HEK293T (cell line): ENCODE measurements at regions not wholly inside any gene's neighbourhood (a gene's known extent, or its start where the extent isn't known, plus 50 kb on each side); places are given as distances from the start of the nearest gene placed in this dataset.
A peak's percentile ranks its signal among the peaks of the same experiment; 100 is the strongest.

Experiments
- CTCF ChIA-PET: fragments of 350-600 bp; formaldehyde crosslinking; extraction: SDS; loops from one replicate; lab custom pipeline; 2021; ENCODE audit warnings: antibody characterized with exemption, inconsistent platforms; lab: Yijun Ruan, JAX
- POLR2A ChIA-PET: fragments of 350-600 bp; formaldehyde crosslinking; extraction: SDS; loops from one replicate; lab custom pipeline; 2020; ENCODE audit warnings: antibody characterized with exemption, inconsistent platforms; lab: Yijun Ruan, JAX
- DNase-seq: peaks from one replicate; pipeline ENCODE4 v3.0.0; 2012; ENCODE audit warnings: mixed read lengths; ENCODE audit errors: extremely low spot score
- ARNT ChIP-seq: fragments of 450-650 bp; IDR thresholded peaks from 2 replicates; pipeline ENCODE4 v1.6.1; 2017; ENCODE audit warnings: mild to moderate bottlenecking
- BHLHE40 ChIP-seq: fragments of 450-650 bp; IDR thresholded peaks from 2 replicates; pipeline ENCODE4 v1.6.1; 2016; ENCODE audit warnings: mild to moderate bottlenecking, moderate library complexity, borderline replicate concordance
- CTBP1 ChIP-seq: fragments of 450-650 bp; IDR thresholded peaks from 2 replicates; pipeline ENCODE4 v1.6.1; 2016; ENCODE audit warnings: borderline replicate concordance
- ELF4 ChIP-seq: fragments of 450-650 bp; IDR thresholded peaks from 2 replicates; pipeline ENCODE4 v1.6.1; 2017; ENCODE audit warnings: antibody characterized with exemption
- FOXA1 ChIP-seq: fragments of 450-650 bp; IDR thresholded peaks from 2 replicates; pipeline ENCODE4 v1.6.1; 2016; ENCODE audit warnings: mild to moderate bottlenecking
- FOXK2 ChIP-seq: fragments of 450-650 bp; IDR thresholded peaks from 2 replicates; pipeline ENCODE4 v1.6.1; 2016; ENCODE audit warnings: mild to moderate bottlenecking
- FOXM1 ChIP-seq: fragments of 450-650 bp; IDR thresholded peaks from 2 replicates; pipeline ENCODE4 v1.6.1; 2017; ENCODE audit warnings: mild to moderate bottlenecking, borderline replicate concordance
- HDGF ChIP-seq: fragments of 450-650 bp; IDR thresholded peaks from 2 replicates; pipeline ENCODE4 v1.6.1; 2017; ENCODE audit warnings: antibody characterized with exemption, borderline replicate concordance
- L3MBTL2 ChIP-seq: fragments of 450-650 bp; conservative IDR thresholded peaks from 2 replicates; pipeline ENCODE4 v1.6.1; 2016; ENCODE audit warnings: mild to moderate bottlenecking
- LEF1 ChIP-seq: fragments of 450-650 bp; IDR thresholded peaks from 2 replicates; pipeline ENCODE4 v1.6.1; 2017; ENCODE audit warnings: mild to moderate bottlenecking, borderline replicate concordance
- NFRKB ChIP-seq: fragments of 450-650 bp; IDR thresholded peaks from 2 replicates; pipeline ENCODE4 v1.6.1; 2016; ENCODE audit warnings: mild to moderate bottlenecking, moderate library complexity
- PKNOX1 ChIP-seq: fragments of 450-650 bp; IDR thresholded peaks from 2 replicates; pipeline ENCODE4 v1.6.1; 2016
- SP1 ChIP-seq: fragments of 450-650 bp; IDR thresholded peaks from 2 replicates; pipeline ENCODE4 v1.6.1; 2017
- SUZ12 ChIP-seq: fragments of 450-650 bp; IDR thresholded peaks from 2 replicates; pipeline ENCODE4 v1.6.1; 2016; ENCODE audit warnings: mild to moderate bottlenecking
- TARDBP ChIP-seq: fragments of 450-650 bp; IDR thresholded peaks from 2 replicates; pipeline ENCODE4 v1.6.1; 2016
- ZNF384 ChIP-seq: fragments of 450-650 bp; IDR thresholded peaks from 2 replicates; pipeline ENCODE4 v1.6.1; 2016

- CTCF ChIA-PET, result no interaction called here
- POLR2A ChIA-PET, result interaction anchor here (2.0 kb wide), 1 partner anchor 9 kb away, joined by 6 read pairs; no protein-coding TSS in a partner anchor
- no peak for DNase-seq
- TF ChIP-seq FOXM1, result no peak
- no peak for TF ChIP-seq HDGF
- no peak for TF ChIP-seq PKNOX1
- TF ChIP-seq TARDBP, result no peak
- TF ChIP-seq BHLHE40, result no peak
- no peak for TF ChIP-seq NFRKB
- no peak for TF ChIP-seq SUZ12
- TF ChIP-seq L3MBTL2, result no peak
- TF ChIP-seq ELF4, result no peak
- TF ChIP-seq SP1, result no peak
- TF ChIP-seq FOXA1, result no peak
- no peak for TF ChIP-seq FOXK2
- TF ChIP-seq CTBP1, result no peak
- no peak for TF ChIP-seq ARNT
- TF ChIP-seq ZNF384, result no peak
- no peak for TF ChIP-seq LEF1
These were observed 441.9 kb upstream of the NPVF start for GRCh38 chr7:25669961-25670841.

GRCh38 chr7:25671111-25671510 is 442.8 kb upstream of the NPVF start:
- TF ChIP-seq FOXK2 (no peak), SUZ12 (no peak), SP1 (no peak), FOXM1 (no peak), ARNT (no peak), CTBP1 (no peak), FOXA1 (no peak), LEF1 (no peak), ELF4 (no peak), HDGF (no peak), TARDBP (no peak), L3MBTL2 (no peak), ZNF384 (no peak), BHLHE40 (no peak), PKNOX1 (no peak)
- ChIA-PET POLR2A (interaction anchor here (2.0 kb wide), 1 partner anchor 10 kb away, joined by 6 read pairs; no protein-coding TSS in a partner anchor), CTCF (no interaction called here)

GRCh38 chr7:25672496-25672895 is 444.2 kb upstream of the NPVF start:
- ChIA-PET CTCF (no interaction called here), POLR2A (no interaction called here)
- TF ChIP-seq L3MBTL2, result no peak
- no peak for TF ChIP-seq ARNT
- no peak for TF ChIP-seq LEF1
- no peak for TF ChIP-seq FOXM1
- no peak for TF ChIP-seq BHLHE40
- TF ChIP-seq PKNOX1, result no peak
- no peak for TF ChIP-seq ZNF384
- no peak for TF ChIP-seq HDGF
- TF ChIP-seq FOXK2, result no peak
- TF ChIP-seq CTBP1, result no peak
- no peak for TF ChIP-seq TARDBP
- no peak for TF ChIP-seq SUZ12
- TF ChIP-seq FOXA1, result no peak
- TF ChIP-seq SP1, result no peak
- TF ChIP-seq NFRKB, result no peak
- DNase-seq, result no peak

More at GRCh38 chr7:25671111-25671510, 442.8 kb upstream of the NPVF start:
- no peak for DNase-seq

- DNase-seq, result no peak
- ChIA-PET POLR2A (no interaction called here), CTCF (no interaction called here)
- TF ChIP-seq PKNOX1 (peak; percentile 32; the same call in 1 of the 2 replicates), HDGF (no peak)
These were observed 447.6 kb upstream of the NPVF start for GRCh38 chr7:25675789-25676474.

- TF ChIP-seq ELF4 (no peak), ARNT (no peak), L3MBTL2 (no peak), TARDBP (no peak), BHLHE40 (no peak), SP1 (no peak), PKNOX1 (no peak), SUZ12 (no peak), ZNF384 (no peak), CTBP1 (no peak), HDGF (no peak), FOXM1 (no peak)
- DNase-seq, result no peak
- POLR2A ChIA-PET, result no interaction called here
- CTCF ChIA-PET, result no interaction called here
These were observed 449.3 kb upstream of the NPVF start for GRCh38 chr7:25677595-25677994.
